ENCODE measurements at regions not wholly inside any gene's neighbourhood (a gene's known extent, or its start where the extent isn't known, plus 50 kb on each side); places are given as distances from the start of the nearest gene placed in this dataset.

GRCh38 chr21:35635261-35635660, 425.1 kb downstream of the SETD4 start:
- H2AFZ ChIP-seq (ENCODE audit: low read depth, low read length), result no peak overlapping the region
- H3K27ac ChIP-seq (ENCODE audit: insufficient read depth, low read depth, low read length), result no peak overlapping the region
- no peak for DNase-seq (ENCODE audit: low read depth, low spot score)
- ChIA-PET CTCF (no interaction called here), POLR2A (no interaction called here)
- no peaks in the 10 kb centered on the region for H3K79me2 ChIP-seq (ENCODE audit: control insufficient read depth, insufficient read depth, low read length)
- H3K9me1 ChIP-seq (replicated peaks; ENCODE audit: control insufficient read depth, extremely low read depth, insufficient read depth, low read length), result no peaks in the 10 kb centered on the region
- intact Hi-C loops (cut with micrococcal nuclease), result no loop called here
- BruUV-seq (replicated peaks), result no TSS peak
- H3K27me3 ChIP-seq (ENCODE audit: control insufficient read depth in 2 of 2, insufficient read depth in 2 of 2, low read length in 2 of 2), result no peaks in the 10 kb centered on the region
- no peak overlapping the region for H3K4me3 ChIP-seq (replicated peaks in 1 of 3; ENCODE audit: insufficient read depth in 1 of 3, low read depth in 1 of 3, low read length in 3 of 3)
- no peak for FAIRE-seq
- TF ChIP-seq POLR2AphosphoS5 (IDR thresholded peaks at IDR 0.05; ENCODE audit: insufficient read depth, low read depth, low read length), result no peak
- no peak for TF ChIP-seq JUN (IDR thresholded peaks at IDR 0.05; ENCODE audit: borderline replicate concordance, insufficient read depth, insufficient read length, low read depth)
- TF ChIP-seq MYC (IDR thresholded peaks at IDR 0.05; ENCODE audit: low read depth, low read length), result no peak
- no peak for TF ChIP-seq EZH2 (IDR thresholded peaks at IDR 0.05; ENCODE audit: borderline replicate concordance, low read depth, low read length, severe bottlenecking)
- no peak for TF ChIP-seq MAX (IDR thresholded peaks at IDR 0.05; ENCODE audit: insufficient read depth, insufficient read length)
- TF ChIP-seq GATA2 (IDR thresholded peaks at IDR 0.05; ENCODE audit: insufficient read depth, insufficient read length, low read depth, low read length), result no peak
- no peak for TF ChIP-seq POLR2A (IDR thresholded peaks at IDR 0.05; ENCODE audit: low read depth, low read length)
- no peak for TF ChIP-seq CTCF (IDR thresholded peaks at IDR 0.05; ENCODE audit: extremely low read depth in 1 of 2, insufficient read depth in 1 of 2, low read depth in 1 of 2, low read length in 2 of 2)
- TF ChIP-seq FOS (IDR thresholded peaks at IDR 0.05; ENCODE audit: borderline replicate concordance, insufficient read depth, low read length), result no peak
- no peaks in the 10 kb centered on the region for H3K36me3 ChIP-seq (ENCODE audit: control insufficient read depth in 2 of 2, extremely low read depth in 1 of 2, insufficient read depth in 2 of 2, low read length in 2 of 2)
- dilution Hi-C loops (cut with MboI; ENCODE audit: extremely low pct_ligation_motif_present, low sequenced_read_pairs), result no loop called here
- no peaks in the 10 kb centered on the region for H3K9me3 ChIP-seq (replicated peaks; ENCODE audit: control insufficient read depth, insufficient read depth, low read length)
- no peak overlapping the region for H3K9ac ChIP-seq (replicated peaks; ENCODE audit: extremely low read depth, insufficient read depth, low read length)
- no peak overlapping the region for H3K4me2 ChIP-seq (ENCODE audit: insufficient read depth, low read length)
- no peaks in the 10 kb centered on the region for H4K20me1 ChIP-seq (replicated peaks; ENCODE audit: control insufficient read depth, extremely low read depth, insufficient read depth, low read length)
- peaks cover 7% of the 10 kb centered on the region for H3K4me1 ChIP-seq (ENCODE audit: control insufficient read depth, extremely low read depth, insufficient read depth, low read length)

All from endothelial cell of umbilical vein (primary cell).